Astrocyte (in vitro differentiated cells and primary cell): ENCODE measurements at regions not wholly inside any gene's neighbourhood (a gene's known extent, or its start where the extent isn't known, plus 50 kb on each side); places are given as distances from the start of the nearest gene placed in this dataset.

Experiments
- DNase-seq: peaks from one replicate; pipeline ENCODE4 v3.0.0-alpha.2; 2010; ENCODE audit warnings: low read depth
- FAIRE-seq: peaks from 2 replicates; lab custom pipeline; 2011; peaks lifted over from hg19 to GRCh38; lab: Jason Lieb, UNC
- H2AFZ ChIP-seq: 2 replicates; pipeline ENCODE4 v1.6.0; 2012; ENCODE audit warnings: low read depth, low read length, inconsistent platforms
- H3K27ac ChIP-seq: 2 replicates; pipeline ENCODE4 v1.5.1; 2011; ENCODE audit warnings: low read depth, low read length, inconsistent platforms
- H3K27me3 ChIP-seq: 2 replicates; pipeline ENCODE4 v1.6.0; 2011; ENCODE audit warnings: low read length, inconsistent platforms; ENCODE audit not compliant: insufficient read depth
- H3K36me3 ChIP-seq: 2 replicates; pipeline ENCODE4 v1.5.1; 2011; ENCODE audit warnings: low read length, inconsistent platforms; ENCODE audit not compliant: insufficient read depth
- H3K4me1 ChIP-seq: 2 replicates; pipeline ENCODE4 v1.5.1; 2011; ENCODE audit warnings: low read length, inconsistent platforms; ENCODE audit not compliant: insufficient read depth
- H3K4me2 ChIP-seq: 2 replicates; pipeline ENCODE4 v1.6.0; 2012; ENCODE audit warnings: low read length, inconsistent platforms
- H3K4me3 ChIP-seq: 2 replicates; pipeline ENCODE4 v1.5.1; 2011; ENCODE audit warnings: low read depth, mild to moderate bottlenecking, low read length, inconsistent platforms; ENCODE audit not compliant: insufficient read depth
- H3K79me2 ChIP-seq: 2 replicates; pipeline ENCODE4 v1.6.0; 2012; ENCODE audit warnings: mild to moderate bottlenecking, low read length, inconsistent platforms; ENCODE audit not compliant: insufficient read depth
- H3K9ac ChIP-seq: 2 replicates; pipeline ENCODE4 v1.6.0; 2012; ENCODE audit warnings: mild to moderate bottlenecking, low read length, inconsistent platforms
- H3K9me3 ChIP-seq: 2 replicates; pipeline ENCODE4 v1.5.1; 2012; ENCODE audit warnings: low read depth, mild to moderate bottlenecking, low read length, inconsistent platforms; ENCODE audit not compliant: insufficient read depth
- H4K20me1 ChIP-seq: 2 replicates; pipeline ENCODE4 v1.6.0; 2012; ENCODE audit warnings: low read length, inconsistent platforms; ENCODE audit not compliant: insufficient read depth
- H3K27ac Mint-ChIP-seq: one replicate; pipeline ENCODE4 v1.8.0; 2021; ENCODE audit warnings: mild to moderate bottlenecking, mixed read lengths; ENCODE audit not compliant: unreplicated experiment
- H3K27me3 Mint-ChIP-seq: one replicate; pipeline ENCODE4 v1.8.0; 2021; ENCODE audit warnings: low read depth, mixed read lengths; ENCODE audit not compliant: unreplicated experiment
- H3K36me3 Mint-ChIP-seq: one replicate; pipeline ENCODE4 v1.8.0; 2021; ENCODE audit warnings: low read depth, mixed read lengths; ENCODE audit not compliant: unreplicated experiment
- H3K4me1 Mint-ChIP-seq: one replicate; pipeline ENCODE4 v1.8.0; 2021; ENCODE audit warnings: low read depth, mixed read lengths; ENCODE audit not compliant: unreplicated experiment
- H3K4me3 Mint-ChIP-seq: one replicate; pipeline ENCODE4 v1.8.0; 2021; ENCODE audit warnings: mild to moderate bottlenecking, moderate library complexity, mixed read lengths; ENCODE audit not compliant: unreplicated experiment
- H3K9me3 Mint-ChIP-seq: one replicate; pipeline ENCODE4 v1.8.0; 2021; ENCODE audit warnings: mild to moderate bottlenecking, mixed read lengths; ENCODE audit not compliant: unreplicated experiment
- CTCF ChIP-seq: IDR thresholded peaks from 2 replicates; pipeline ENCODE4 v1.5.1; 2011; ENCODE audit warnings: low read depth, mild to moderate bottlenecking, inconsistent platforms, low read length, moderate library complexity; ENCODE audit not compliant: insufficient read depth
- EZH2 ChIP-seq: IDR thresholded peaks from 2 replicates; pipeline ENCODE4 v1.6.1; 2012; ENCODE audit warnings: mild to moderate bottlenecking, low read length, inconsistent platforms; ENCODE audit not compliant: insufficient read depth

DNA sequence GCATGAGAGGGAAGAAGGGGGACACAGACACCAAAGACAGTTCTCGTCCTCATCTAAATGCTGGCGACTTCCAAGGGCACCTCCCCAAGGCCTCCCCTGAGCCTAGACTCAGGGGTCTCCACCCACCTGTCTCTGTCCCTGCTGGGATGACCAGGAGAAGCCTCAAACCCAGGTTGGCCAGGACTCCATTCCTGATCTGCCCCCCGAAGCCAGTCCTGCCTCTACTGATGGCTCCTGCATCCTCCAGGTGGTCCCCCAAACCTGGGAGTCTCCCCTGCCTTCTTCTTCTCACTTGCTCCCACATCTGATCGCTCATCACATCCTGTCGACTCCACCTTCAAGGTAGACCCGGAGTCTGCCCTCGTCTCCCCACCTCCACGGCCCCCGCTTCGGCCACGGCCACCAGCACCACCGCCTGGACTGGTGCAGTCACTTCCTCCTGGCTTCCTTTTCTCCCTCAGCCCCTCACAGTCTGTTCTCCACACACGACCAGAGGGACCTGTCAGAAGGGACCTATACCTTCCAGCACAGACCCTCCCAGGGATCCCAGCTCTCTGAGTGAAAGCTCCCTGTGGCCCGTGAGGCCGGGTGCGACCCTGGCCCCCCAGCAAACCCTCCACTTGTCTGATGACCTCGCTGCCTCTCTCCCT is 92.1 kb downstream of the CEBPB start:
- Histone ChIP-seq H3K27me3 (no peaks in the 10 kb centered on the region), H3K9ac (no peak overlapping the region), H3K27ac (no peak overlapping the region), H4K20me1 (no peaks in the 10 kb centered on the region), H3K79me2 (no peaks in the 10 kb centered on the region), H3K9me3 (no peaks in the 10 kb centered on the region), H3K4me1 (peaks cover 36% of the 10 kb centered on the region), H2AFZ (no peak overlapping the region), H3K4me3 (no peak overlapping the region), H3K4me2 (no peak overlapping the region), H3K36me3 (no peaks in the 10 kb centered on the region)
- TF ChIP-seq EZH2 = no peak
- no peak for FAIRE-seq
- Mint-ChIP-seq H3K4me3 (no peak overlapping the region), H3K9me3 (no peaks in the 10 kb centered on the region), H3K36me3 (peaks cover 2% of the 10 kb centered on the region), H3K27ac (no peak overlapping the region), H3K4me1 (peaks cover 24% of the 10 kb centered on the region), H3K27me3 (peaks cover 23% of the 10 kb centered on the region)
- no peak for DNase-seq

DNA sequence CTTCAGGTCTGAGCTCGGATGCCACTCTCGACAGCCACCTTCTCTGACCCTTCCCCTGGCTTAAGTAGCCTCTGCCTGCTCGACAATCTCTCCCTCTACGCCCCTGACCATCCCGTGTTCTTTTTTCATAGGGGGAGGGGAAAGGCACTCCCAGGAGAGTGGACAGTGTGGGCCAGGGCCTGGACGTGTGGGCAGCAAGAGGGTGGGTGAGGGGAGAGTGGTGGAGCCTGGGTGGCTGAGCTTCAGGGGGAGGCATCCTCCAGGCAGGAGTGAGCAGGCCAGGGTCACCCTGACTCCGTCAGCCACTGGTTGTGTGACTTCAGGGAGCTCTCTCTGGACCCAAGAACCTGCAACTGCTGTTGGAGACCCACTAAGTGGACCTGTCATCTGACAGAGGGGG is 92.7 kb downstream of the CEBPB start:
- DNase-seq = no peak
- peaks cover 21% of the 10 kb centered on the region for H3K27me3 Mint-ChIP-seq
- no peaks in the 10 kb centered on the region for H3K27me3 ChIP-seq
- peak overlapping the region; percentile 0 for H2AFZ ChIP-seq
- no peak overlapping the region for H3K27ac Mint-ChIP-seq
- peaks cover 2% of the 10 kb centered on the region for H3K36me3 Mint-ChIP-seq
- H3K4me1 ChIP-seq = peaks cover 36% of the 10 kb centered on the region
- FAIRE-seq = no peak
- H3K36me3 ChIP-seq = no peaks in the 10 kb centered on the region
- TF ChIP-seq CTCF (no peak), EZH2 (no peak)
- no peaks in the 10 kb centered on the region for H3K9me3 ChIP-seq
- H3K4me2 ChIP-seq = no peak overlapping the region
- H3K9me3 Mint-ChIP-seq = no peaks in the 10 kb centered on the region
- peaks cover 21% of the 10 kb centered on the region for H3K4me1 Mint-ChIP-seq
- no peak overlapping the region for H3K4me3 Mint-ChIP-seq
- H3K4me3 ChIP-seq = no peak overlapping the region
- no peak overlapping the region for H3K27ac ChIP-seq
- no peaks in the 10 kb centered on the region for H4K20me1 ChIP-seq
- no peaks in the 10 kb centered on the region for H3K79me2 ChIP-seq
- no peak overlapping the region for H3K9ac ChIP-seq

DNA sequence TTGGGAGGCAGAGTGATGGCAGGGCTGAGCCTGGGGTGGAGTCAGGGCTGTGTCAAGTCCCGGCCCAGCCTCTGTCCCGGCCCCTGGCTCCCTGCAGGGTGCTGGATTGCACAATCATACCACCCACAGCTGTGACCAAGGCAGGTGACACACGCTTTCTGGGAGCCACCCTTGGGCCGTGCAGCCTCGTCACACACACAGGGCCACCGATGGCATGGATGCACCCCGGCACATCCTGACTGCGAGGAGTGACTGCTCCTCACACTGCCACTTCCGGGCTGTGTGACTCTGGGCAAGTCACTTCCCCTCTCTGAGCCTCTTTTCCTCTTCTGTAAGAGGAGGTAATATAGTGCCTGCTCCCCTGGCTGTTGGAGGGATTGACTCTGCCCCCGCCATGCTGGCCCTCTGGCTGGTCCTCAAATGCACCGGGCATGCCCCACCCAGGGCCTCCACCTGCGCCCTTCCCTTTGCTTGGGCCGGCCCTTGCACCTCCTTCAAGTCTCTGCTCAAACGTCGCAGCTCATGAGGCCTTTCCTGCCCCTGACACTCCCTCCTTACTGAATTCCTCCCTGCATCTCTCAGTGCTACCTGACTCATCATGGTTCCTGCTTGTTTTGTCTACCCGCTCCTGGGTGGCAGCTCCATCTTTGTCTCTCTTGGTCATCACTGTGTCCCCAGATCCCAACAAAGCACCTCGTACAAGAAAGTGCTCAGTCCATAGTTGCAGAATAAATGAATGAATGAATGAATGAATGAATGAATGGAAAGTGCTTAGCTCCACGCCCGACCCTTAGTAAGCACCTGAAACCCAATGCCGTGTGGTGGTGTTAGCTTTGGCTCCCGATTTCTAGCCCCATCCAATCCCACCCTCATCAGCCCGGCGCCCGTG is 93.5 kb downstream of the CEBPB start:
- DNase-seq (peak; percentile 53), FAIRE-seq (no peak)
- Mint-ChIP-seq H3K9me3 (no peaks in the 10 kb centered on the region), H3K4me3 (no peak overlapping the region), H3K27me3 (peaks cover 20% of the 10 kb centered on the region), H3K27ac (peak overlapping the region; percentile 22), H3K36me3 (peaks cover 2% of the 10 kb centered on the region), H3K4me1 (peaks cover 22% of the 10 kb centered on the region)
- Histone ChIP-seq H3K27me3 (no peaks in the 10 kb centered on the region), H3K4me3 (no peak overlapping the region), H3K79me2 (no peaks in the 10 kb centered on the region), H3K4me2 (peak overlapping the region; percentile 63), H3K4me1 (peaks cover 36% of the 10 kb centered on the region), H4K20me1 (no peaks in the 10 kb centered on the region), H2AFZ (peak overlapping the region; percentile 48), H3K9ac (peak overlapping the region; percentile 66), H3K9me3 (no peaks in the 10 kb centered on the region), H3K27ac (peak overlapping the region; percentile 80), H3K36me3 (no peaks in the 10 kb centered on the region)
- TF ChIP-seq EZH2 (no peak), CTCF (no peak)
